Heart right ventricle (tissue), 16 donors: ENCODE measurements at regions not wholly inside any gene's neighbourhood (a gene's known extent, or its start where the extent isn't known, plus 50 kb on each side); places are given as distances from the start of the nearest gene placed in this dataset.
"Not testable (repeated sequence)": the region's sequence is repeated elsewhere in the genome, so short reads cannot be mapped to it uniquely, and the experiment has no call there.

Experiments
- ATAC-seq, 8 donors: fragments of 200-7000 bp; cut with Tn5 transposase; one replicate each; pipeline ENCODE4 v1.9.1; 2020; ENCODE audit warnings: mild to moderate bottlenecking in 8 of 8, moderate library complexity in 8 of 8, moderate number of reproducible peaks in 1 of 8
- DNase-seq, 2 donors: peaks; one replicate each; pipeline ENCODE4 v3.0.0-alpha.2; 2020
- H3K27ac ChIP-seq, 10 donors: fragments of 200-600 bp; sonication (generic) in 2 of 10; one replicate each; pipeline versions ENCODE4 v1.5.0 to v1.8.0; 2020 to 2022; ENCODE audit warnings: mild to moderate bottlenecking in 3 of 10
- H3K27me3 ChIP-seq, 7 donors: fragments of 200-600 bp; one replicate each; pipeline ENCODE4 v1.8.0; 2021 to 2022; ENCODE audit warnings: mild to moderate bottlenecking in 2 of 7
- H3K36me3 ChIP-seq, 9 donors: fragments of 200-600 bp; sonication (generic) in 1 of 9; one replicate each; pipeline versions ENCODE4 v1.5.0 to v1.8.0; 2020 to 2022; ENCODE audit warnings: mild to moderate bottlenecking in 2 of 9
- H3K4me1 ChIP-seq, 9 donors: fragments of 200-600 bp; sonication (generic) in 1 of 9; one replicate each; pipeline versions ENCODE4 v1.5.0 to v1.8.0; 2020 to 2022; ENCODE audit warnings: mild to moderate bottlenecking in 4 of 9
- H3K4me3 ChIP-seq, 10 donors: fragments of 200-600 bp; sonication (generic) in 2 of 10; one replicate each; pipeline versions ENCODE4 v1.5.0 to v1.8.0; 2020 to 2022; ENCODE audit warnings: mild to moderate bottlenecking in 7 of 10, moderate library complexity in 2 of 10
- H3K9me3 ChIP-seq, 11 donors: fragments of 200-600 bp in 10 of 11; sonication (generic) in 2 of 11; one replicate each; pipeline versions ENCODE4 v1.5.0 to v1.8.0; 2013 to 2022; ENCODE audit warnings: mild to moderate bottlenecking in 2 of 11, control low read depth in 1 of 11, moderate library complexity in 1 of 11
- WGBS, 2 donors: extraction: QIAGEN DNeasy Blood & Tissue Kit; methylation state at CpG; one replicate each; pipeline ENCODE4 v1.1.7; 2013; ENCODE audit warnings: inconsistent platforms in 1 of 2; 5-methylcytosine and 5-hydroxymethylcytosine counted together
- intact Hi-C, 10 donors: fragments of 100-400 bp; cut with DNase I; formaldehyde crosslinking; loops; one replicate each; pipeline versions ENCODE4 v1.11.1 to v1.14.2; 2022
- TF ChIP-seq, protein P1 (sequence below), 9 donors: fragments of 200-600 bp; sonication (generic) in 2 of 9; IDR thresholded peaks; one replicate each; pipeline versions ENCODE4 v1.5.0 to v1.8.0; 2021 to 2022; ENCODE audit warnings: antibody characterized with exemption in 9 of 9, mild to moderate bottlenecking in 5 of 9, moderate library complexity in 1 of 9
- donor health status: Arrhythmogenic right ventricular cardiomyopathy.
- donor health status: ischemic (EF 13 %, LVEDD 7.1; RV severe dilation, severe dysfunction).
- donor health status: healthy with polysubstance abuse.
- donor health status: DM: no; HTN: yes; CAD: no.
- donor health status: DM: no; HTN: no; CAD: no.
- donor health status: ischemic (EF 25% LVEDD 6.9; RV normal size, moderate dysfunction).
- donor health status: ischemic (EF 25% LVEDD 5.7; RV mildly dilated, moderate dysfunction).
- donor health status: healthy.
- donor health status: DM: yes; HTN: yes; CAD: no.
- donor health status: Ischemic cardiomyopathy.
- donor health status: ischemic (EF 35%, LVEDD 5.7; RV mildly dilated, moderate dysfunction).
- donor health status: nonischemic (EF 11% LVEDD 7.7; RV severe dilation, severe dysfunction).
- donor health status: DM: yes; HTN: yes; CAD: no.
- donor health status: PGD.
- donor health status: ischemic (EF 29% LVEDD 5.4; RV normal size, mild dysfunction).
- donor health status: nonischemic (EF 23%, LVEDD 6.1; RV moderate dilation, normal function).

DNA sequence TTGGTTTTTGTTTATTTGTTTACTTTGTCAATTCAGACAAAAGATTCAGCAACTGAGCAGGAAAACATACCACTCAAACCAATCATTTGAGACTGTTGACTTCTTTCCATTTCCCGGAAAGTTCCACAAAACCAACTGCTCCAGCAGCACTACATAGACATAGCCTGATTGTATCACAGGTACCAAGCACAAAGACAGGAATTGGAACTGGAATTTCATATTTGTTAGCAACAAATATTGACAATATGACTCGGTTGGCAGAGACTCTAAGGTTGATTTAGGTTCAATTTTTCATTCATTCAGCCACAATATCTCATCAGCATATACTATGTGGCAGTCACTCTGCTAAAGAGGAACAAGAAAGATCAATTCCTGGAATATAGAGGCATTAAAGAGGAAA, 364.0 kb downstream of the ZIC3 start:
- Histone ChIP-seq H3K27ac (no peak overlapping the region), H3K4me1 (no peaks in the 10 kb centered on the region), H3K4me3 (no peak overlapping the region), H3K27me3 (no peaks in the 10 kb centered on the region), H3K36me3 (no peaks in the 10 kb centered on the region), H3K9me3 (peaks cover 0 to 20% (median 0%) of the 10 kb centered on the region in 11 donors)
- TF ChIP-seq, protein P1, sequence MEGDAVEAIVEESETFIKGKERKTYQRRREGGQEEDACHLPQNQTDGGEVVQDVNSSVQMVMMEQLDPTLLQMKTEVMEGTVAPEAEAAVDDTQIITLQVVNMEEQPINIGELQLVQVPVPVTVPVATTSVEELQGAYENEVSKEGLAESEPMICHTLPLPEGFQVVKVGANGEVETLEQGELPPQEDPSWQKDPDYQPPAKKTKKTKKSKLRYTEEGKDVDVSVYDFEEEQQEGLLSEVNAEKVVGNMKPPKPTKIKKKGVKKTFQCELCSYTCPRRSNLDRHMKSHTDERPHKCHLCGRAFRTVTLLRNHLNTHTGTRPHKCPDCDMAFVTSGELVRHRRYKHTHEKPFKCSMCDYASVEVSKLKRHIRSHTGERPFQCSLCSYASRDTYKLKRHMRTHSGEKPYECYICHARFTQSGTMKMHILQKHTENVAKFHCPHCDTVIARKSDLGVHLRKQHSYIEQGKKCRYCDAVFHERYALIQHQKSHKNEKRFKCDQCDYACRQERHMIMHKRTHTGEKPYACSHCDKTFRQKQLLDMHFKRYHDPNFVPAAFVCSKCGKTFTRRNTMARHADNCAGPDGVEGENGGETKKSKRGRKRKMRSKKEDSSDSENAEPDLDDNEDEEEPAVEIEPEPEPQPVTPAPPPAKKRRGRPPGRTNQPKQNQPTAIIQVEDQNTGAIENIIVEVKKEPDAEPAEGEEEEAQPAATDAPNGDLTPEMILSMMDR (IDR thresholded peaks at IDR 0.05), result no peak
- ATAC-seq, result no peak
- no peak for DNase-seq
- intact Hi-C loops, result no loop called here
- WGBS, 2 donors, result 61 to 67% methylated on average over 2 of the region's 2 CpGs

DNA sequence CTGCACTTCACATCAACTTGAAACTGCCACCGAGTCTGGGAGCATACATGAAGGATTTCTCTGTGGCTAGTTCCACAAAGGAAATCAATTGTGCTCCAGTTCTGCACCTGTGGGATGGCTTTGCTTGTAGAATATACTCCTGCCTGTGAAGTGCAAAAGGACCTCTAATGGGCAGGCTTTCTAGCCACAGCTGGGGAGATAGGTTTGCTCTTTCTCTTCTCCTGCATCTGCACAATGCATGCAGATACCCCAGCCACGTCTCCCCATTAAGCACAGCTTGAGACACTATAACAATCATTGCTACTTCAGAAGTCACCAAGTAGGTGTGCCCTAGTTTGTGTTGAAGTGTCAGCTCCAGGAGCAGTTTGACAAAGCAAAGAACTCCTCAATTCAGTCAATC, 364.6 kb downstream of the ZIC3 start:
- TF ChIP-seq, protein P1 (IDR thresholded peaks at IDR 0.05), result no peak
- no peak for ATAC-seq
- intact Hi-C loops, result no loop called here
- Histone ChIP-seq H3K36me3 (no peaks in the 10 kb centered on the region), H3K4me1 (no peaks in the 10 kb centered on the region), H3K27me3 (no peaks in the 10 kb centered on the region), H3K4me3 (no peak overlapping the region), H3K9me3 (peaks cover 0 to 26% (median 0%) of the 10 kb centered on the region in 11 donors), H3K27ac (no peak overlapping the region)
- 15 to 17% methylated on average over 2 of the region's 2 CpGs for WGBS, 2 donors
- DNase-seq, result no peak

DNA sequence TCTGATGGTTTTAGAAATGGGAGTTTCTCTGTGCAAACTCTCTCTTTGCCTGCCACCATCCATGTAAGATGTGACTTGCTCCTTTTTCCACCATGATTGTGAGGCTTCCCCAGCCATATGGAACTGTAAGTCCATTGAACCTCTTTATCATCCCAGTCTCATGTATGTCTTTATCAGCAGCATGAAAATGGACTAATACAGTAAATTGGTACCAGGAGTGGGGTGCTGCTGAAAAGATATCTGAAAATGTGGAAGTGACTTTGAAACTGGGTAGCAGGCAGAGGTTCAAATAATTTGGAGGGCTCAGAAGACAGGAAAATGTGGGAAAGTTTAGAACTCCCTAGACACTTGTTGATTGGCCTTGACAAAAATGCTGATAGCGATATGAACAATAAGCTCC, 368.3 kb downstream of the ZIC3 start:
- H3K4me1 ChIP-seq, H3K4me3 ChIP-seq, H3K27me3 ChIP-seq, H3K27ac ChIP-seq, DNase-seq, H3K36me3 ChIP-seq, intact Hi-C loops, ATAC-seq: not testable (repeated sequence)
- H3K9me3 ChIP-seq, result peaks cover 0 to 26% (median 0%) of the 10 kb centered on the region in 11 donors
- WGBS, 2 donors, result 89 to 100% methylated on average over 1 of the region's 1 CpG

DNA sequence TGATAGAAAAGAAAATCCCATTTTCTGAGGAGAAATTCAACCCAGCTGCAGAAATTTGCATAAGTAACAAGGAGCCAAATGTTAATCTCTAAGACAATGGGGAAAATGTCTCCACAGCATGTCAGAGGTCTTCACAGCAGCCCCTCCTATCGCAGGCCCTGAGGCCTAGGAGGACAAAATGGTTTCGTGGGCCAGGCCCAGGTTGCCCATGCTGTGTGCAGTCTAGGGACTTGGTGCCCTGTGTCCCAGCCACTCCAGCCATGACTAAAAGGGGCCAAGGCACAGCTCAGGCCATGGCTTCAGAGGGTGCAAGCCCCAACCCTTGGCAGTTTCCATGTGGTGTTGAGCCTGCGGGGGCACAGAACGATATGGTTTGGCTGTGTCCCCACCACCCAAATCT, 369.0 kb downstream of the ZIC3 start:
- intact Hi-C loops, result not testable (repeated sequence)

DNA sequence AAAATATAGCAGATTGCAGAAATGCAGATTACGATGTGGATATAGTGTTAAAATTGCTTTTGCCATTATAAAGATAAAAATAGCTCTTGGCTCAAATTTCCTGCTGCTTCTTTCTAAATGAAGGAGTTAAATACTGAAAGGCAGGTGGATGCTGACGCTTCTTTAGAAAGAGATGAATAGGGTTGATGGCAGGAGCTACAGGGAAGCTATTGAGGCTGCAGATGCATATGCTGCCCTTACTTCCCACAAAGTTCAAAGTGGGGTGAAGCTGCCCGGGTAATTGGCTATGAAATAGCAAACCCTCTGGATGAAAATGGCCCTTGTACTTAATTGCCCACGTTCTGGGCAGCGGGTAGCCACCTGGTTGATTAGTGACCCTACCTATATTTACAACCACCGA, 379.5 kb downstream of the ZIC3 start:
- no peaks in the 10 kb centered on the region for H3K36me3 ChIP-seq

More for the DNA sequence above, 369.0 kb downstream of the ZIC3 start:
- H3K4me3 ChIP-seq, DNase-seq, H3K27me3 ChIP-seq, H3K4me1 ChIP-seq, H3K27ac ChIP-seq, H3K36me3 ChIP-seq, ATAC-seq: not testable (repeated sequence)
- 82 to 90% methylated on average over 4 of the region's 4 CpGs for WGBS, 2 donors
- peaks cover 0 to 26% (median 0%) of the 10 kb centered on the region in 11 donors for H3K9me3 ChIP-seq

More for the DNA sequence above, 379.5 kb downstream of the ZIC3 start:
- H3K27ac ChIP-seq, result no peak overlapping the region
- peaks cover 0 to 5% (median 0%) of the 10 kb centered on the region in 11 donors for H3K9me3 ChIP-seq
- WGBS, 2 donors, result 55 to 61% methylated on average over 6 of the region's 6 CpGs
- no peak overlapping the region for H3K4me3 ChIP-seq
- intact Hi-C loops, result no loop called here
- no peaks in the 10 kb centered on the region for H3K4me1 ChIP-seq
- TF ChIP-seq, protein P1 (IDR thresholded peaks at IDR 0.05), result no peak
- ATAC-seq (no peak), DNase-seq (no peak)
- H3K27me3 ChIP-seq, result no peaks in the 10 kb centered on the region
